HTR-8/SVneo (cell line): ENCODE measurements at regions not wholly inside any gene's neighbourhood (a gene's known extent, or its start where the extent isn't known, plus 50 kb on each side); places are given as distances from the start of the nearest gene placed in this dataset.
"Not testable (repeated sequence)": the region's sequence is repeated elsewhere in the genome, so short reads cannot be mapped to it uniquely, and the experiment has no call there.

ENCODE experiments used
- DNase-seq: peaks from one replicate; pipeline ENCODE4 v3.0.0; 2011; ENCODE audit warnings: low spot score, mixed read lengths; ENCODE audit not compliant: insufficient read length
- FAIRE-seq: peaks from 2 replicates; lab custom pipeline; 2011; peaks lifted over from hg19 to GRCh38; lab: Jason Lieb, UNC

DNA sequence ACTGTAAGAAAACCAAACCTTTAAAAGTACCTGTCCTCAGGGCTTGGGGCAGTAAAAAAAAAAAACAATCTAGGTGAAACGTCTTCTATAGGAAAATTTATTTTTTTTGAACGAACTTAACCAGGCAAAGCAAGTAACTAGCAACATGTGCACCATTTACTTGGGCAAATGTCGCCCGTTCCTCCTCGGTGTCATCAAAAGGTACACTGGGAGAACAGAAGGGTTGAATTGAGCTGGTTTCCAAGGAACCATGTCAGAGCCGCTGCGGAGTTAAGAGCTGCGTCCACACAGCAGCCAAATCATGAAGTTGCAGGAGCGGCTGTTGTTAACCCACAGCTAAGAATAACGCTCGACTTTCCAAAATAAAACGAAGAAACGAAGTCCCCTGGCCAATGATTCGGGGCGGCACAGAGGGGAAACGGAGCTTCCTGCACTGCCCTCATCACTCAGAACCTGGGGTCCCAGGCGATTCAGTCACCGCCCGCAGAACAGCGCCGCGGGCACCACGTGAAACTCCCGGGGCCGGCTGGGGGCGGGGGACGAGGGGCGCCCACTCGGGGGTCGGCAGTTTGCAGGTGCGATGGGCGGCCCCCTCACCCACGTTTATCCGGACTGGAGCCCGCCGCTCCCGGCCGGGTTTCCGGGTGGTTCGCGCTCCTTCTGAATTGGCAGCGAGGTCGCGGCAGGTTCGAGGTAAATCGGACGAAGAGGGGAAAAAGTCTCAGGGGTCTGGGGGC lies 53.6 kb upstream of the PLGLB1 start:
- not testable (repeated sequence) for DNase-seq, FAIRE-seq

GRCh38 chr2:87075791-87076252 lies 54.2 kb upstream of the PLGLB1 start:
- not testable (repeated sequence) for FAIRE-seq
- DNase-seq = peak; percentile 0

DNA sequence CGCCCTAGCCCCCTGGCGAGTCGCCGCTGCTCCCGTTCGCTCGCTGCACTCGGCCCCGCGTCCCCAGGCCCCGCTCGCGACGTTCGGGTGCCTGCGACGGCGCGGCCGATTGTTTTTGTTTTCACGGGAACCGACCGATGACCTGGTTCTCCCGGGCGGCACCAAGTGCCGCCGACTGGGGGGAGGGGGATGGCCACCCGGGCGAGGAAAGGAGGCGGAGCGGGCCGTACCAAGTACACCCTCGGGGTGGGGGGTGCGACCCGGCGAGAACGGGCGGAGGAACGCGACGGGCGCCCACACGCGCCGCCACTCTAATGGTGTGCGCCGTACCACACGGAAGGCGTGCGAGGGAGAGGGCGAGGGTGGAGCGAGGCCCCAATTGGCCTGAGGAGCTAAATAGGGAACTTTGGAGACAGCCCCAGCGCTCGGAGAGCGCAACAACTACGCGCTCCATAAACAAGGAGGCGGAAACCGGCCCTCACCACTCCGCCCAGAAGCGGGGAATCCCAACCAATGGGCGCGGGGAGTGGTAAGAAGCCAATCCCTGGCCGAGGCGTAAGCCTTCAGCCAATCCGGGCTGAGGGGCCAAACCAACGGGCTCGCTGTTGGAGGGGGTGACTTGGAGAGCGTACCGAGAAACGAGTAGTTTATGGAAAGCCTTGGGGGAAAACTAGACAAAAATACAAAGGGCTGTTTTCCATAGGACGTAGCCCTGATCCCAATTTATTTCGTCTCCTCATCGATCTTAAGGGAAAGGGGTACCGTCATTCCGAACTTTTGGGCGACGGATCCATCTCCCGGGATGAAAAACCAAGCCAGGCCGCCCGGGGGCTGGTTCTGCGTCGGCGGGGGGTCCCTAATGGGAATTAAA lies 54.8 kb upstream of the PLGLB1 start:
- not testable (repeated sequence) for DNase-seq
- FAIRE-seq = peak; percentile 97

DNA sequence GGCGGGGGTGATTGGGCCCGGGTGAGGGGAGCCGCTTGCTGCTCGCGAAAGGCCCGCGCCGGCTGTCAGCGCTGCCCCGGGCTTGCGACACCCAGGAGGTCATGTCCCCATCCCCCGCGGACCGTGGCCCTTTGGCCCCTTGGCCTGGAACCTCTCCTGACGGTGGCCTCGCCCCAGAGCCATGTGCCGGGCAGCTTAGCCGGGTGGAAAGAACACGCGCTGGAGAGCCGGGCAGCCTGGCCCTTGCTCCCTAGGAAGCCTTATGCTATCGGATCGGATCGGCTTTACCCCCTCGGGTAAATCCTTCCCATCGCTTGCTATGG lies 55.4 kb upstream of the PLGLB1 start:
- not testable (repeated sequence) for DNase-seq
- FAIRE-seq = peak; percentile 49

DNA sequence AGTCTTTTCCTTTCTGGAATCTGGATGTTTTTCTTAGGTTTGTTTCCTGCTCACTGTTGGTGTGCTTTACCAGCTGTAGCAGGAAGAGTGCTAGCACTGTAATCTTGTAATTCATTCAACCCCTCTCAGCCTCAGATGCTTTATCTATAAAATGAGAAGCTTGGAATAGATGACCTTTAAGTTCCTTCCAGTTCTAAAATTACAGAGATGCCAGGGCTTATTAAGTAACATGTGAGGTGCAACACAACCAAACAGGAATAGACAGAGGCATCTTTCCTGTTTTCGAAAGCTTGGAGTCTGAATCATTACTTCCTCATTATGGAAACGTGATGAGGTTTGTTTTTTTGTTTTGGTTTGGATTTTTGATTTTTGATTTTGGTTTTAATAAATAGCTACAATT lies 60.1 kb upstream of the PLGLB1 start:
- DNase-seq, FAIRE-seq: not testable (repeated sequence)

DNA sequence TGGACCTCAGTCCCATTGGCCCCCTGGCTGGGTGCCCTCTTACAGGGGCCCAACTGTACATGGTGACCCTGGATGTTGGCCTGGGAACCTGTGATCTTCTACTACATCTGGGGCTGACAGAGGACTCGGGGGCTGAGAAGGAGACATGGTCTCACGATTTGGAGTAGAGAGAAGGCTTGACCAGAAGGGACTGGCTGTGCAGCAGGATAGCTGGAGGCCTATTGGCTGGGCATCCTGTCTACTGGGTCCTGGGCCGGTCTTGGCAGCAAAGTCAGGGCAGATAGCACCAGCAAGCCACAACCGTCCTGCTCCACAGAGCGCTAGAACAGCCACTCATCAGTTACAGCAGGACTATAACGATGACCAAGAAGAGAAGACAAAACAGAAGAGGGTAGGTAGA lies 66.4 kb upstream of the PLGLB1 start:
- peak; percentile 46 for FAIRE-seq

DNA sequence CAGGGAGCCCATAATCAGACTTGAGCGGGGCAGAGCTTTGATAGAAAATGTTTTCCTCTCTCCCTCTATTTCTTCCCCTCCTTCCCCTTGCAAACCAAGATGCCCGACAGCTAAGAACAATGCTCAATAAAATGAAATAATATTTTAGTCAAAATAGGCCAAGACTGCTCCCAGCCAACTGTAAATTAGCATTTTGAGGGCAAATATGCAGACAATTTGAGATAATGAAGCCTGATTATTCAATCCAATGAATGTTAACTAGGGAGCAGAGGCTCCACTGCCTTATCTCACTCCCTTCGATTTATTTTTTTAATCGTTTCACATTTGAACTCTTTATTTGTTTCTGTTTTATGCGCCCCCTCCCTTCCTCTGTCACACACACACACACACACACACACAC lies 67.8 kb upstream of the PLGLB1 start:
- FAIRE-seq = not testable (repeated sequence)

More for the DNA sequence above, 66.4 kb upstream of the PLGLB1 start:
- not testable (repeated sequence) for DNase-seq

DNA sequence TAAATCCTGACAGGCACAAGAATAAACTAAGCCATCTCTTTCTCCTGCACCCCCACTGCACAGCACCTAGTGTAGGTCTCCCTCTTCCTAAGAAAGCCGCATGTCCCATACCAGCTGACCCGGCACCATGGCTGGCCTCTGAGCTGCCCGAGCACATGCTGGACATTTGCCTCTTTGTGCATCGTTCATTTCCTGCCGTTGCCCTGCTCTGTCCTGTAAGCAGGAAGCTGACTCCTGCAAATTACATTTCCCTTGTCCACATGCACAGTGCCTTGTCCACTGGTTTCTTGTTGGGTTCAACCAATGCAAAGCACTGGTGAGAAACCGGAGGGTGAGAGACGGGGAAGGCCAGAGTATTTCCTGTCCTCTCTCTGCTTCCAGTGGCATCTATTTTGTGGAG lies 71.6 kb upstream of the PLGLB1 start:
- peak; percentile 70 for FAIRE-seq
- DNase-seq = not testable (repeated sequence)

More for the DNA sequence above, 67.8 kb upstream of the PLGLB1 start:
- DNase-seq = not testable (repeated sequence)

GRCh38 chr2:87093937-87094529 lies 72.4 kb upstream of the PLGLB1 start:
- DNase-seq = not testable (repeated sequence)
- peak; percentile 67 for FAIRE-seq

DNA sequence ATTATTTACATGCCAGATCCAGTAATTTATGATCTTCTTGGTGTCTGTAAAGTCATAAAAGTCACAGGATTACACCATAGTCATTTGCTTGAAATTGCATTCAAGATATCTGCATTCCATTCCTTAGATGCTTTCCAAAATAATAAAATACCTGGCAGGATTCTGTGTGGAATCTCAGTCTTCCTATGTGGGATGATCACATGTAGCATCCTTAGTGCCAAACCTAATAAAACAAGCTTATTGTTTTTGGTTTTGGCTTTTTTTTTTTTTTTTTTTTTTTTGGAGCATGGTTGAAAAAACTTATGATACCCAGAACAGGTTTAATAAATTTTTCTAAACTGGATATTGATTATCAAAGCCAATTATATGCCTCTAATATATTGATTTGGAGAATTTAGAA lies 74.2 kb upstream of the PLGLB1 start:
- FAIRE-seq = peak; percentile 52

GRCh38 chr2:87128761-87129553 lies 107.3 kb upstream of the PLGLB1 start:
- FAIRE-seq, DNase-seq: not testable (repeated sequence)

More for the DNA sequence above, 74.2 kb upstream of the PLGLB1 start:
- DNase-seq = not testable (repeated sequence)

DNA sequence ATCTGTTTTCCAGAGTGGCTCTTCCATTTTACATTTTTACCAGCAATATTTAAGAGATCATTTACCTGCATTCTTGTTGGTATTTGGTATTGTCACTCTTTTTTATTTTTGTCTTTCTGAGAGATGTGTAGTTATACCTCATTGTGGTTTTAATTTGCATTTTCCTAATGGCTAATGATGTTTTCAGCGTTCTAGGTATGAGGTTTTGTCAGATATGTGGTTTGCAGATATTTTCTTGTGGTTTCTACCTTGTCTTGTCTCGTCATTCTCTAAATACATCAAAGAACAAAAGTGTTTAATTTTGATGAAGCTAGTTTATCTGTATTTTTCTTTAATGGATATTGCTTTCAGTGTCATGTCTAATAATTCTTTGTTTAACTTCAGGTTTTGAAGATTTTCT lies 110.9 kb upstream of the PLGLB1 start:
- not testable (repeated sequence) for FAIRE-seq

GRCh38 chr2:87151835-87152493 lies 130.3 kb upstream of the PLGLB1 start:
- FAIRE-seq, DNase-seq: not testable (repeated sequence)

More for the DNA sequence above, 110.9 kb upstream of the PLGLB1 start:
- DNase-seq = not testable (repeated sequence)

- DNase-seq, FAIRE-seq: not testable (repeated sequence)
These were observed 152.8 kb upstream of the PLGLB1 start for GRCh38 chr2:87174454-87174853.

- not testable (repeated sequence) for DNase-seq, FAIRE-seq
These were observed 161.7 kb upstream of the PLGLB1 start for GRCh38 chr2:87183373-87183772.

DNA sequence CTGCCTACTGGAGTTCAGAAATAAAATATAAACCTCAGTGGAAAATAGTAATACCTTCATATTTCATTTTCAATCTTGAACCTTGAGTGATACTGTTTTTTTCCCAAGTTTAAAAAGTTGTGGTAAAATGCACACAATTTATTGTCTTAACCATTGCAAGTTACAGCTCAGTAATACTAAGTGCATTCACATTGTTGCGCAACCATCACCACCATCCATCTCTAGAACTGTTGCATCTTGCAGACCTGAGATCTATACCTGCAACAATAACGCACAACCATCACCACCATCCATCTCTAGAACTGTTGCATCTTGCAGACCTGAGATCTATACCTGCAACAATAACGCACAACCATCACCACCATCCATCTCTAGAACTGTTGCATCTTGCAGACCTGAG lies 162.6 kb upstream of the PLGLB1 start:
- DNase-seq, FAIRE-seq: not testable (repeated sequence)

- peak; percentile 69 for FAIRE-seq
- DNase-seq = not testable (repeated sequence)
These were observed 167.6 kb upstream of the PLGLB1 start for GRCh38 chr2:87189214-87189613.

- DNase-seq = not testable (repeated sequence)
- peak; percentile 97 for FAIRE-seq
These were observed 171.7 kb upstream of the PLGLB1 start for GRCh38 chr2:87193336-87193735.
